ENCODE measurements at regions not wholly inside any gene's neighbourhood (a gene's known extent, or its start where the extent isn't known, plus 50 kb on each side); places are given as distances from the start of the nearest gene placed in this dataset.

- ATAC-seq, result no peak
- TF ChIP-seq POLR2A (IDR thresholded peaks at IDR 0.05), result no peak
- no peak for TF ChIP-seq CTCF (IDR thresholded peaks at IDR 0.05)
- TF ChIP-seq EP300 (IDR thresholded peaks at IDR 0.05), result no peak
- TF ChIP-seq POLR2AphosphoS5 (IDR thresholded peaks at IDR 0.05), result no peak
- Histone ChIP-seq H3K9me3 (peaks cover 0 to 5% (median 0%) of the 10 kb centered on the region in 3 donors), H3K4me1 (no peaks in the 10 kb centered on the region), H3K27me3 (no peaks in the 10 kb centered on the region), H3K36me3 (no peaks in the 10 kb centered on the region), H3K27ac (no peak overlapping the region), H3K4me3 (no peak overlapping the region)
- WGBS, 2 donors (ENCODE audit: low coverage in 1 of 2), result 86% methylated on average over 1 to 3 of the region's 3 CpGs
Measured at GRCh38 chr2:172322049-172322448, 105.3 kb upstream of the ITGA6 start.

GRCh38 chr2:172323256-172323655 is 104.1 kb upstream of the ITGA6 start:
- no peaks in the 10 kb centered on the region for H3K4me1 ChIP-seq
- peaks cover 0 to 5% (median 0%) of the 10 kb centered on the region in 3 donors for H3K9me3 ChIP-seq
- no peak for ATAC-seq
- H3K27me3 ChIP-seq, result no peaks in the 10 kb centered on the region
- H3K27ac ChIP-seq, result no peak overlapping the region
- no peak overlapping the region for H3K4me3 ChIP-seq
- H3K36me3 ChIP-seq, result no peaks in the 10 kb centered on the region
- WGBS, 2 donors (ENCODE audit: low coverage in 1 of 2), result 74% methylated on average over 6 of the region's 6 CpGs
- TF ChIP-seq POLR2A (IDR thresholded peaks at IDR 0.05) (no peak), EP300 (IDR thresholded peaks at IDR 0.05) (no peak), POLR2AphosphoS5 (IDR thresholded peaks at IDR 0.05) (no peak), CTCF (IDR thresholded peaks at IDR 0.05) (no peak)

GRCh38 chr2:172323861-172324597 is 103.4 kb upstream of the ITGA6 start:
- Histone ChIP-seq H3K27me3 (no peaks in the 10 kb centered on the region), H3K9me3 (peaks cover 0 to 5% (median 0%) of the 10 kb centered on the region in 3 donors), H3K4me3 (no peak overlapping the region), H3K4me1 (no peaks in the 10 kb centered on the region), H3K36me3 (no peaks in the 10 kb centered on the region), H3K27ac (no peak overlapping the region)
- ATAC-seq, result no peak
- WGBS, 2 donors (ENCODE audit: low coverage in 1 of 2), result 54 to 60% methylated on average over 1 to 9 of the region's 10 CpGs
- TF ChIP-seq CTCF (IDR thresholded peaks at IDR 0.05) (no peak), POLR2AphosphoS5 (IDR thresholded peaks at IDR 0.05) (no peak), POLR2A (IDR thresholded peaks at IDR 0.05) (no peak), EP300 (IDR thresholded peaks at IDR 0.05) (no peak)

GRCh38 chr2:172326211-172326509 is 101.2 kb upstream of the ITGA6 start:
- H3K27me3 ChIP-seq, result no peaks in the 10 kb centered on the region

More at GRCh38 chr2:172326211-172326509, 101.2 kb upstream of the ITGA6 start:
- Histone ChIP-seq H3K4me3 (no peak overlapping the region), H3K36me3 (no peaks in the 10 kb centered on the region), H3K27ac (no peak overlapping the region), H3K4me1 (no peaks in the 10 kb centered on the region), H3K9me3 (peaks cover 0 to 5% (median 0%) of the 10 kb centered on the region in 3 donors)
- WGBS, 2 donors (ENCODE audit: low coverage in 1 of 2), result 57 to 80% methylated on average over 1 of the region's 1 CpG
- ATAC-seq, result no peak
- TF ChIP-seq POLR2A (IDR thresholded peaks at IDR 0.05), result no peak
- no peak for TF ChIP-seq EP300 (IDR thresholded peaks at IDR 0.05)
- no peak for TF ChIP-seq CTCF (IDR thresholded peaks at IDR 0.05)
- no peak for TF ChIP-seq POLR2AphosphoS5 (IDR thresholded peaks at IDR 0.05)
